HL-60 (cell line): ENCODE measurements at regions not wholly inside any gene's neighbourhood (a gene's known extent, or its start where the extent isn't known, plus 50 kb on each side); places are given as distances from the start of the nearest gene placed in this dataset.
"Not testable (repeated sequence)": the region's sequence is repeated elsewhere in the genome, so short reads cannot be mapped to it uniquely, and the experiment has no call there.

Experiments used
- DNase-seq, 2 experiments: peaks; one replicate each; pipeline ENCODE4 v3.0.0-alpha.2; 2010 to 2020; ENCODE audit warnings: low read depth in 1 of 2, low spot score in 1 of 2
- H3K27ac ChIP-seq: fragments of 250-450 bp; sonication (Bioruptor Pico); replicated peaks from 2 replicates; pipeline ENCODE4 v1.5.1; 2020; ENCODE audit warnings: mild to moderate bottlenecking, moderate library complexity
- H3K27me3 ChIP-seq: fragments of 250-450 bp; sonication (Bioruptor Pico); 2 replicates; pipeline ENCODE4 v1.5.1; 2021; ENCODE audit warnings: mild to moderate bottlenecking, moderate library complexity; ENCODE audit not compliant: insufficient read depth, poor library complexity, severe bottlenecking
- H3K4me3 ChIP-seq: replicated peaks from 2 replicates; pipeline ENCODE4 v1.5.1; 2011; ENCODE audit warnings: mild to moderate bottlenecking, control low read depth, low read length; ENCODE audit not compliant: insufficient read depth
- GABPA ChIP-seq: IDR thresholded peaks from 2 replicates; pipeline ENCODE4 v1.6.1; 2012; ENCODE audit warnings: low read depth
- POLR2AphosphoS5 ChIP-seq: IDR thresholded peaks from 2 replicates; pipeline ENCODE4 v1.6.1; 2012; ENCODE audit warnings: low read depth
- SPI1 ChIP-seq: IDR thresholded peaks from 2 replicates; pipeline ENCODE4 v1.6.1; 2012; ENCODE audit warnings: low read depth, mild to moderate bottlenecking, borderline replicate concordance
- TF ChIP-seq, protein P1 (sequence below): IDR thresholded peaks from one replicate; pipeline ENCODE4 v1.5.1; 2011; ENCODE audit warnings: low read length, control low read depth, inconsistent platforms; ENCODE audit not compliant: insufficient read depth
- TF ChIP-seq, protein P2 (sequence below): IDR thresholded peaks from 2 replicates; pipeline ENCODE4 v1.6.1; 2012; ENCODE audit warnings: low read depth; ENCODE audit not compliant: insufficient replicate concordance

DNA sequence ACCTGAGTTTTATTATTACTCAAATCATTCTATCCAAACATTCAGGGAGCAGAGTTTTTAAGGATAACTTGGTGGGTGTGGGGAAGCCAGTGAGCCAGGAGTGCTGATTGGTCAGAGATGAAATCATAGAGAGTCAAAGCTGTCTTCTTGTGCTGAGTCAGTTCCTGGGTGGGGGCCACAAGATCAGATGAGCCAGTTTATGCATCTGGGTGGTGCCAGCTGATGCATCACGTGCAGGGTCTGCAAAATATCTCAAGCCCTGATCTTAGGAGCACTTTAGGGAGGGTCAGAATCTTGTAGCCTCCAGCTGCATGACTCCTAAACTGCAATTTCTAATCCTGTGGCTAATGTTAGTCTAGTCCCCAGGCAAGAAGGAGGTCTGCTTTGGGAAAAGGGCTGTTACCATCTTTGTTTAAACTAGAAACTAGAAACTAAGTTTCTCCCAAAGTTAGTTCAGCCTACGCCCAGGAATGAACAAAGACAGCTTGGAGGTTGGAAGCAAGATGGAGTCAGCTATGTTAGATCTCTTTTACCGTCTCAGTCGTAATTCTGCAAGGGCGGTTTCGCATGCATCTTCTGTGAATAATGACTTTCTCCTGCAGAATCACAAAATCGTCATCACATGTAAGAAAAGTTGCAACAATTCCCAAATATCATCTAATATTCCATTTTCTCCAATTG is 97.5 kb downstream of the ZNF664 start:
- H3K4me3 ChIP-seq, H3K27ac ChIP-seq, DNase-seq, H3K27me3 ChIP-seq: not testable (repeated sequence)

DNA sequence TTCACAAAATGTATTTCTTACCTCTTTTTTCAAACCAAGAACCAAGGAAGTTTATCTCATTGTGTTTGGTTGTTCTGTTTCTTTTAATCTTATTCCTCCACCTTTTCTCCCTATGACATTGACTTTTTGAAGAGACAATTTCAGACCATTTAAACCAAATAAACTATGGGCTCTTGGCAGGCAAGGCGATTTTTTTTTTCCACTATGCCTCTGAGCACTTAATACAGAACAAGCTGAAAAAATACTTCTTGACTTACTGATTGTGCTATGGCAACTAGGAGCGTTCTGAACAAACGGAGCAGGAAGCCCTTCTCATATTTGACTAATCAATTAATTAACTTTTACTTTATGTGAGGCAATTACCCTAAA is 98.0 kb downstream of the ZNF664 start:
- DNase-seq = no peak
- no peak overlapping the region for H3K27ac ChIP-seq

DNA sequence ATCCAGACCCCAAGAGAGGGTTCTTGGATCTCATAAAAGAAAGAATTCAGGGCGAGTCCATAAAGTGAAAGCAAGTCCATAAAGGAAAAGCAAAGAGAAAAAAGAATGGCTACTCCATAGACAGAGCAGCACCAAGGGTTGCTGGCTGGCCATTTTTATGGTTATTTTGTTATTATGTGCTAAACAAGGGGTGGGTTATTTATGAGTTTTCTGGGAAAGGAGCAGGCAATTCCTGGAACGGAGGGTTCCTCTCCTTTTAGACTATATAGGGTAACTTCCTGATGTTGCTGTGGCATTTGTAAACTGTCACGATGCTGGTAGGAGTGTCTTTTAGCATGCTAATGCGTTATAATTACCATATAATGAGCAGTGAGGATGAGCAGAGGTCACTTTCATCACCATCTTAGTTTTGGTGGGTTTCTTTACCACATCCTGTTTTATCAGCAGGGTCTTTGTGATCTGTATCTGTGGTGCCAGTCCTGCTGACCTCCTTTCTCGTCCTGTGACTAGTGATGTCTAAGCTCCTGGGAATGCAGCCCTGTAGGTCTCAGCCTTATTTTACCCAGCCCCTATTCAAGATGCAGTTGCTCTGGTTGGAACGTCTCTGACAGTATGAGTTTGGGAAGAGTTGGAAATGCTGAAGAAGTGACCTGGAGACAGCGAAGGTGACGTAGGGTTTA is 100.5 kb downstream of the ZNF664 start:
- Histone ChIP-seq H3K27ac (no peak overlapping the region), H3K4me3 (no peak overlapping the region), H3K27me3 (no peaks in the 10 kb centered on the region)
- DNase-seq = no peak
- no peak for TF ChIP-seq SPI1
- TF ChIP-seq, protein P1, sequence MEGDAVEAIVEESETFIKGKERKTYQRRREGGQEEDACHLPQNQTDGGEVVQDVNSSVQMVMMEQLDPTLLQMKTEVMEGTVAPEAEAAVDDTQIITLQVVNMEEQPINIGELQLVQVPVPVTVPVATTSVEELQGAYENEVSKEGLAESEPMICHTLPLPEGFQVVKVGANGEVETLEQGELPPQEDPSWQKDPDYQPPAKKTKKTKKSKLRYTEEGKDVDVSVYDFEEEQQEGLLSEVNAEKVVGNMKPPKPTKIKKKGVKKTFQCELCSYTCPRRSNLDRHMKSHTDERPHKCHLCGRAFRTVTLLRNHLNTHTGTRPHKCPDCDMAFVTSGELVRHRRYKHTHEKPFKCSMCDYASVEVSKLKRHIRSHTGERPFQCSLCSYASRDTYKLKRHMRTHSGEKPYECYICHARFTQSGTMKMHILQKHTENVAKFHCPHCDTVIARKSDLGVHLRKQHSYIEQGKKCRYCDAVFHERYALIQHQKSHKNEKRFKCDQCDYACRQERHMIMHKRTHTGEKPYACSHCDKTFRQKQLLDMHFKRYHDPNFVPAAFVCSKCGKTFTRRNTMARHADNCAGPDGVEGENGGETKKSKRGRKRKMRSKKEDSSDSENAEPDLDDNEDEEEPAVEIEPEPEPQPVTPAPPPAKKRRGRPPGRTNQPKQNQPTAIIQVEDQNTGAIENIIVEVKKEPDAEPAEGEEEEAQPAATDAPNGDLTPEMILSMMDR = no peak
- no peak for TF ChIP-seq POLR2AphosphoS5
- TF ChIP-seq GABPA = no peak
- TF ChIP-seq, protein P2, sequence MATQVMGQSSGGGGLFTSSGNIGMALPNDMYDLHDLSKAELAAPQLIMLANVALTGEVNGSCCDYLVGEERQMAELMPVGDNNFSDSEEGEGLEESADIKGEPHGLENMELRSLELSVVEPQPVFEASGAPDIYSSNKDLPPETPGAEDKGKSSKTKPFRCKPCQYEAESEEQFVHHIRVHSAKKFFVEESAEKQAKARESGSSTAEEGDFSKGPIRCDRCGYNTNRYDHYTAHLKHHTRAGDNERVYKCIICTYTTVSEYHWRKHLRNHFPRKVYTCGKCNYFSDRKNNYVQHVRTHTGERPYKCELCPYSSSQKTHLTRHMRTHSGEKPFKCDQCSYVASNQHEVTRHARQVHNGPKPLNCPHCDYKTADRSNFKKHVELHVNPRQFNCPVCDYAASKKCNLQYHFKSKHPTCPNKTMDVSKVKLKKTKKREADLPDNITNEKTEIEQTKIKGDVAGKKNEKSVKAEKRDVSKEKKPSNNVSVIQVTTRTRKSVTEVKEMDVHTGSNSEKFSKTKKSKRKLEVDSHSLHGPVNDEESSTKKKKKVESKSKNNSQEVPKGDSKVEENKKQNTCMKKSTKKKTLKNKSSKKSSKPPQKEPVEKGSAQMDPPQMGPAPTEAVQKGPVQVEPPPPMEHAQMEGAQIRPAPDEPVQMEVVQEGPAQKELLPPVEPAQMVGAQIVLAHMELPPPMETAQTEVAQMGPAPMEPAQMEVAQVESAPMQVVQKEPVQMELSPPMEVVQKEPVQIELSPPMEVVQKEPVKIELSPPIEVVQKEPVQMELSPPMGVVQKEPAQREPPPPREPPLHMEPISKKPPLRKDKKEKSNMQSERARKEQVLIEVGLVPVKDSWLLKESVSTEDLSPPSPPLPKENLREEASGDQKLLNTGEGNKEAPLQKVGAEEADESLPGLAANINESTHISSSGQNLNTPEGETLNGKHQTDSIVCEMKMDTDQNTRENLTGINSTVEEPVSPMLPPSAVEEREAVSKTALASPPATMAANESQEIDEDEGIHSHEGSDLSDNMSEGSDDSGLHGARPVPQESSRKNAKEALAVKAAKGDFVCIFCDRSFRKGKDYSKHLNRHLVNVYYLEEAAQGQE = no peak

More for the DNA sequence above, 98.0 kb downstream of the ZNF664 start:
- TF ChIP-seq POLR2AphosphoS5 = no peak
- Histone ChIP-seq H3K27me3 (no peaks in the 10 kb centered on the region), H3K4me3 (no peak overlapping the region)

DNA sequence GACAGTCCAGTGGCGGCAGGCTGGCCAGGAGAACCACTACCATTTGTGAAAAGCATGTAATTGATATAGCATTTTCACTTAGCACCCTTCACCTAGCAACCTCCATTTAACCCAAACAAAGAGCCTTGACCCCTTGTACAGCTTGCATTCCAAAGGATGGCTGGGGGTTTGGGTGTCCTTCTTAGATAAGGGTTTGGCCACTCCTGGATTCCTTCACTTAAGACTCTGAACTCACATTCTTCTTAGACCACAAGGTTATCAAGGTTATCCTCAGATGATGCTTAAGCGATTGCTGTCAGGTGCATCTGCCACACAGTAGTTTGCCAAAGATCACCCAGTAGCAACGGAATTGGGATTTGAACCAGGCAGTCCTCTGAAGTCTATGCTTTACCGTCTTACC is 102.8 kb downstream of the ZNF664 start:
- no peak for DNase-seq
- H3K27me3 ChIP-seq = no peaks in the 10 kb centered on the region
- no peak overlapping the region for H3K4me3 ChIP-seq
- no peak overlapping the region for H3K27ac ChIP-seq
- no peak for TF ChIP-seq GABPA
- TF ChIP-seq, protein P1 = no peak
- TF ChIP-seq, protein P2 = no peak
- no peak for TF ChIP-seq POLR2AphosphoS5
- TF ChIP-seq SPI1 = no peak

DNA sequence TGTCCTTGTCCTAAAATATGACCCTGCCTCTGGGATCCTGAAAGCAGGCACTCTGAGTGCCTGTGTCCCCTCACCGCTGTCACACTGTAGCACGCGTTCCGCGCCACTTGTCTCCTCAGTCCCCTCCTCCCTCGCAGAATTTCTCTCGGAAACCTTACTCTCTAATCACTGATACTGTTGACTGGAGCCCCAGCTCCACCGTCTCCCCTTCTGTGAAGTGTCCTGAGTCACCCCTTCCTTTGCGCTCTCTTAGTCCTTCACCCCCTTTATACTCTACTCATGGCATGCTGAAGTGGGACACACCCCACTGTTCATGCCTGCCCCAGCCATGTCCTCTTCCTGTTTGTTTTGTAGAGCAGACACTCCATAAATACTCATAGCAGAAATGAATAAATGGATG is 104.7 kb downstream of the ZNF664 start:
- TF ChIP-seq, protein P2 = no peak
- no peak for TF ChIP-seq POLR2AphosphoS5
- no peak for TF ChIP-seq GABPA
- no peak for TF ChIP-seq SPI1
- TF ChIP-seq, protein P1 = no peak
- Histone ChIP-seq H3K27me3 (no peaks in the 10 kb centered on the region), H3K4me3 (no peak overlapping the region), H3K27ac (no peak overlapping the region)
- no peak for DNase-seq
